A673 (cell line): ENCODE measurements at regions not wholly inside any gene's neighbourhood (a gene's known extent, or its start where the extent isn't known, plus 50 kb on each side); places are given as distances from the start of the nearest gene placed in this dataset.

Source experiments
- CTCF ChIP-seq: fragments of 300-800, 200-600 bp; sonication (generic); conservative IDR thresholded peaks from 2 replicates; pipeline ENCODE4 v1.5.1; 2017; ENCODE audit warnings: low read depth, mild to moderate bottlenecking, antibody characterized with exemption, low read length, moderate library complexity, mixed read lengths
- EZH2 ChIP-seq: fragments of 200-600 bp; sonication (generic); IDR thresholded peaks from 2 replicates; pipeline ENCODE4 v1.6.1; 2017; ENCODE audit warnings: borderline replicate concordance, low read depth, mild to moderate bottlenecking, mixed read lengths, antibody characterized with exemption, low read length; ENCODE audit not compliant: poor library complexity, severe bottlenecking

GRCh38 chr16:50944033-50944432 lies 202.1 kb downstream of the CYLD start:
- TF ChIP-seq CTCF = no peak
- no peak for TF ChIP-seq EZH2
